Parathyroid adenoma (tissue), 2 donors: ENCODE measurements at regions not wholly inside any gene's neighbourhood (a gene's known extent, or its start where the extent isn't known, plus 50 kb on each side); places are given as distances from the start of the nearest gene placed in this dataset.

Source experiments
- H2AFZ ChIP-seq: fragments of 300-600 bp; sonication (generic); one replicate; pipeline ENCODE4 v1.7.0; 2017; ENCODE audit warnings: antibody characterized with exemption, mild to moderate bottlenecking
- H3K27ac ChIP-seq: fragments of 300-600 bp; sonication (generic); one replicate; pipeline ENCODE4 v1.7.0; 2017
- H3K27me3 ChIP-seq: fragments of 300-600 bp; sonication (generic); one replicate; pipeline ENCODE4 v1.7.0; 2017; ENCODE audit warnings: low read length; ENCODE audit not compliant: control insufficient read depth, insufficient read depth
- H3K36me3 ChIP-seq: fragments of 300-600 bp; sonication (generic); one replicate; pipeline ENCODE4 v1.7.0; 2017; ENCODE audit warnings: low read length; ENCODE audit not compliant: control insufficient read depth, insufficient read depth
- H3K4me1 ChIP-seq: fragments of 300-600 bp; sonication (generic); one replicate; pipeline ENCODE4 v1.7.0; 2017; ENCODE audit warnings: control low read depth
- H3K4me2 ChIP-seq: fragments of 300-600 bp; sonication (generic); one replicate; pipeline ENCODE4 v1.7.0; 2017; ENCODE audit warnings: low read length
- H3K4me3 ChIP-seq: fragments of 300-600 bp; sonication (generic); one replicate; pipeline ENCODE4 v1.7.0; 2017; ENCODE audit warnings: low read depth, low read length
- H3K79me2 ChIP-seq: fragments of 300-600 bp; sonication (generic); one replicate; pipeline ENCODE4 v1.7.0; 2017; ENCODE audit warnings: control low read depth
- H3K9ac ChIP-seq: fragments of 300-600 bp; sonication (generic); one replicate; pipeline ENCODE4 v1.7.0; 2017; ENCODE audit warnings: mild to moderate bottlenecking
- H3K9me3 ChIP-seq: fragments of 300-600 bp; sonication (generic); one replicate; pipeline ENCODE4 v1.7.0; 2017; ENCODE audit warnings: low read length; ENCODE audit not compliant: control insufficient read depth
- TF ChIP-seq, protein P1 (sequence below): fragments of 300-600 bp; sonication (generic); IDR thresholded peaks from one replicate; pipeline ENCODE4 v1.7.0; 2017; ENCODE audit warnings: antibody characterized with exemption, mild to moderate bottlenecking
- donor health status: primary hyperparathyroidism.

DNA sequence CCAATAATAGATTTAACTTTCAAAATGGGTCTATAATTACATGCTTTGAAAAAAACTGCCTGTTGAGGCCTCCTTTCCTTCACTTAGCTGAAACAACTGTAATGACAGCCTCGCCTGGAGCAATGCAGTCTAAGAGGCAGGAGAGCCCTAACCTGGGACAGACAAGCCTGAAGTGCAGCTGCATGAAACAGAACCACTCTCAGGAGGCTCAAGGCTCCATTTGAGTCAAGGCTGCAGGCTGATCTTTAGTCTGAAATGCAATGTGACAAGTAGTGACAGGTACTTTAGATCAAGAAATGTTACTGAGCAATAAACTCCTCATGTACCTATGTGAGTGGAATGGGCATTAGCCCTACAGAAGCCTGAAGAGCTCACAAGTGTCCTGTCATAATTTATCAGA is 414.0 kb upstream of the LUZP2 start:
- Histone ChIP-seq H3K9ac (no peak overlapping the region), H3K4me1 (no peaks in the 10 kb centered on the region), H3K79me2 (no peaks in the 10 kb centered on the region), H3K27me3 (no peaks in the 10 kb centered on the region), H2AFZ (no peak overlapping the region), H3K27ac (no peak overlapping the region), H3K9me3 (no peaks in the 10 kb centered on the region), H3K4me2 (no peak overlapping the region), H3K36me3 (no peaks in the 10 kb centered on the region), H3K4me3 (no peak overlapping the region)
- TF ChIP-seq, protein P1, sequence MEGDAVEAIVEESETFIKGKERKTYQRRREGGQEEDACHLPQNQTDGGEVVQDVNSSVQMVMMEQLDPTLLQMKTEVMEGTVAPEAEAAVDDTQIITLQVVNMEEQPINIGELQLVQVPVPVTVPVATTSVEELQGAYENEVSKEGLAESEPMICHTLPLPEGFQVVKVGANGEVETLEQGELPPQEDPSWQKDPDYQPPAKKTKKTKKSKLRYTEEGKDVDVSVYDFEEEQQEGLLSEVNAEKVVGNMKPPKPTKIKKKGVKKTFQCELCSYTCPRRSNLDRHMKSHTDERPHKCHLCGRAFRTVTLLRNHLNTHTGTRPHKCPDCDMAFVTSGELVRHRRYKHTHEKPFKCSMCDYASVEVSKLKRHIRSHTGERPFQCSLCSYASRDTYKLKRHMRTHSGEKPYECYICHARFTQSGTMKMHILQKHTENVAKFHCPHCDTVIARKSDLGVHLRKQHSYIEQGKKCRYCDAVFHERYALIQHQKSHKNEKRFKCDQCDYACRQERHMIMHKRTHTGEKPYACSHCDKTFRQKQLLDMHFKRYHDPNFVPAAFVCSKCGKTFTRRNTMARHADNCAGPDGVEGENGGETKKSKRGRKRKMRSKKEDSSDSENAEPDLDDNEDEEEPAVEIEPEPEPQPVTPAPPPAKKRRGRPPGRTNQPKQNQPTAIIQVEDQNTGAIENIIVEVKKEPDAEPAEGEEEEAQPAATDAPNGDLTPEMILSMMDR: no peak

DNA sequence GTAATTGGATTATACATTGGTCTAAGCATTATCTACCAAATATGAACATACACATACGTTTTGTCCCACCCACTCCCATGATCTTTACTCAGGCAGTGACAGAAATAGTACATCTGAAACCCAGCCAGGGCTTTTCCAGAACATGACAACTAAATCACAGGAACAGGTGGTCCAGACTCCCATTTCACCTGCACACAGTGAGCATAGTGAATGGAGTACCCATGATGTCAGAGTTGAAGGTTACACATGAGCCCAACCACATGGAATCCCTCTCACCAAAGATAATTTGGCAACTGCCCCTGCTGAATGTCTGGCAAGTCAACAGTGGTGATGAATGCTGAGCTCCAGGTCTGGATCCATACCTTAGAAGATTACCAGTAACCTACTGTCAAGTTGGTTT is 411.9 kb upstream of the LUZP2 start:
- Histone ChIP-seq H3K4me3 (no peak overlapping the region), H3K4me1 (no peaks in the 10 kb centered on the region), H3K27me3 (no peaks in the 10 kb centered on the region), H3K79me2 (no peaks in the 10 kb centered on the region), H3K27ac (no peak overlapping the region), H3K9me3 (no peaks in the 10 kb centered on the region), H2AFZ (no peak overlapping the region), H3K9ac (no peak overlapping the region), H3K4me2 (no peak overlapping the region), H3K36me3 (no peaks in the 10 kb centered on the region)
- TF ChIP-seq, protein P1: no peak

DNA sequence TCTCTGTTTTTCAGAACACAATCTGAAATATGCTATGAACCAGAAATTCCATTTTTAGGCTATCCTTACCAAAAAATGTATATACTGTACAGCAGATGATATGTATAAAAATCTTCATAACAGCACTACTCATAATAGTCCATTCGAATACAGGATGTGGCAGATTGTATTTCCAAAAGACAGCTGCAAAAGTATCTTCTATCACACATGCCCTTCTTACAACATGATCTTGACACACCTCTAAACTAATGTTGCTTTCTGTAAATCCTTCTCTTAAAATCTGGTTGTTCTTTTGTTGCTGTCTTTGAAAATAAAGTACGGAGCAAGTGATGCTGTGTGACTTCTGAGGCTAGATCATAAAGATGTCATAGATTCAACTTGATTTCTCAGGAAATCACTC is 409.9 kb upstream of the LUZP2 start:
- no peaks in the 10 kb centered on the region for H3K79me2 ChIP-seq
- no peak overlapping the region for H3K9ac ChIP-seq
- TF ChIP-seq, protein P1: no peak
- H3K4me1 ChIP-seq: no peaks in the 10 kb centered on the region
- no peaks in the 10 kb centered on the region for H3K36me3 ChIP-seq
- H3K27ac ChIP-seq: no peak overlapping the region
- no peak overlapping the region for H3K4me3 ChIP-seq
- H3K27me3 ChIP-seq: no peaks in the 10 kb centered on the region
- no peak overlapping the region for H2AFZ ChIP-seq
- H3K4me2 ChIP-seq: no peak overlapping the region
- no peaks in the 10 kb centered on the region for H3K9me3 ChIP-seq

DNA sequence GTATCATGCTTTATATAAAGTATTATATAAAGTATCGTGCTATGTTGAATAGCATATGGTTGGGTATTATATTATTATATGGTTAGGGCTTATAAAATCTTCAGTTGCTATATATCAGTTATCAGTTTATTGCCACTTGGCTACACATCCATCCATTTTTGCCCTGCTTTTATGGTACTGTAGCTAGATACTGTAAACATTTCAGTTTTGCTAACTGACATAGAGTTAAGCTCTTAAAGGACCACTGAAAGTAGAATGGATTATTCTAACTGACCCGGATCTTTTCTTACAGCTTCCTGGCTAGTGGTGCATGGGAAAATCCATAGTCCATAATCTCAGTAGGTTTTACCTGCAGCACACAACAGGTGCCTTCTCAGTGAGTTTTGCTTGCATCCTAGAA is 405.3 kb upstream of the LUZP2 start:
- no peak overlapping the region for H3K27ac ChIP-seq
- H3K4me1 ChIP-seq: no peaks in the 10 kb centered on the region
- TF ChIP-seq, protein P1: no peak
- no peaks in the 10 kb centered on the region for H3K27me3 ChIP-seq
- no peaks in the 10 kb centered on the region for H3K79me2 ChIP-seq
- H3K9ac ChIP-seq: no peak overlapping the region
- no peaks in the 10 kb centered on the region for H3K9me3 ChIP-seq
- no peak overlapping the region for H2AFZ ChIP-seq
- no peak overlapping the region for H3K4me2 ChIP-seq
- H3K36me3 ChIP-seq: no peaks in the 10 kb centered on the region
- no peak overlapping the region for H3K4me3 ChIP-seq

DNA sequence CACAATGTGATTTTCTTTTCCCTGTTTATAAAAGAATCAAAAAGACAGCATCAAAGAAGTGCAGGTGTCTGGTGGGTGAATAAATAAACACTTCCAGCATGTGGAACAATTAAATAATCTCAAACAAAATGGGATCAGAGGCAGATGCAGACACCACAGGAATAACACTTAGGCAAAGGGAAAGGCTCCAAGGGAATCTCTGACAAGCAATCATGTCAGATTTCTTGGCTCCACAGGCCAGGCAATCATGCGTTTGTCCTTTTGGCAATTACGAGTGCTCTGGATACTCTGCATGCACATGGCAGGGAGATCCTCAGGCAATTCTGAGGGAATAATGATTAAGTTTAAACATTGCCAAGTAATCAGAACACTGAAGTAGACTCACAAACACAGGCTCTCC is 403.5 kb upstream of the LUZP2 start:
- Histone ChIP-seq H3K4me1 (no peaks in the 10 kb centered on the region), H3K9me3 (no peaks in the 10 kb centered on the region), H3K4me3 (no peak overlapping the region), H3K9ac (no peak overlapping the region), H2AFZ (no peak overlapping the region), H3K79me2 (no peaks in the 10 kb centered on the region), H3K4me2 (no peak overlapping the region), H3K27me3 (no peaks in the 10 kb centered on the region), H3K36me3 (no peaks in the 10 kb centered on the region), H3K27ac (no peak overlapping the region)
- TF ChIP-seq, protein P1: no peak
